ENCODE measurements at regions not wholly inside any gene's neighbourhood (a gene's known extent, or its start where the extent isn't known, plus 50 kb on each side); places are given as distances from the start of the nearest gene placed in this dataset.
A peak's percentile ranks its signal among the peaks of the same experiment; 100 is the strongest.

GRCh38 chr17:56699186-56699894 lies 105.8 kb downstream of the NOG start:
- peak overlapping the region; percentile 11; the same call in 1 of the 2 replicates for H2BK12ac ChIP-seq (ENCODE audit: low read depth, low read length)
- POLR2A ChIA-PET (ENCODE audit: partially characterized antibody) = interaction anchor here (1.0 kb wide), 1 partner anchor 8 kb away, joined by 4 read pairs; no protein-coding TSS in a partner anchor
- H3K14ac ChIP-seq (ENCODE audit: insufficient read length) = no peak overlapping the region
- H3K36me3 ChIP-seq (ENCODE audit: control insufficient read depth in 2 of 4, insufficient read depth in 4 of 4, low read length in 3 of 4) = no peaks in the 10 kb centered on the region
- CTCF ChIA-PET (ENCODE audit: partially characterized antibody) = interaction anchor here (1.1 to 1.5 kb wide), 7 partner anchors 17 to 192 kb away, joined by 3 to 6 read pairs (median 4); no protein-coding TSS in a partner anchor
- FAIRE-seq (no peak), DNase-seq (ENCODE audit: low read depth in 1 of 2, low spot score in 2 of 2) (peak; percentile 61 to 78)
- H2AK5ac ChIP-seq (ENCODE audit: low read depth, low read length) = no peak overlapping the region
- no peak overlapping the region for H3K4me2 ChIP-seq (ENCODE audit: insufficient read depth in 1 of 2, low read depth in 2 of 2, low read length in 2 of 2)
- no peak overlapping the region for H2BK5ac ChIP-seq (ENCODE audit: low read depth, low read length)
- no peaks in the 10 kb centered on the region for H3K79me2 ChIP-seq (ENCODE audit: control insufficient read depth in 1 of 2, insufficient read depth in 2 of 2, low read length in 2 of 2)
- H4K5ac ChIP-seq (ENCODE audit: insufficient read length, low read depth, low read length) = no peak overlapping the region
- H3K27me3 ChIP-seq (replicated peaks in 1 of 4; ENCODE audit: control insufficient read depth in 3 of 4, extremely low read depth in 1 of 4, insufficient read depth in 3 of 4, low read length in 3 of 4) = no peaks in the 10 kb centered on the region
- no peak overlapping the region for H3K23ac ChIP-seq (ENCODE audit: insufficient read length)
- no peaks in the 10 kb centered on the region for H3K23me2 ChIP-seq (ENCODE audit: low read depth, low read length)
- no peaks in the 10 kb centered on the region for H3K79me1 ChIP-seq (ENCODE audit: low read depth, low read length)
- H3K27ac ChIP-seq (ENCODE audit: low read depth, low read length) = no peak overlapping the region
- H3K9ac ChIP-seq (replicated peaks in 1 of 4; ENCODE audit: extremely low read depth in 1 of 4, low read depth in 3 of 4, low read length in 3 of 4) = no peak overlapping the region
- H4K20me1 ChIP-seq (replicated peaks in 1 of 2; ENCODE audit: control insufficient read depth in 1 of 2, insufficient read depth in 2 of 2, low read length in 2 of 2) = no peaks in the 10 kb centered on the region
- no peak overlapping the region for H3K18ac ChIP-seq (ENCODE audit: extremely low read depth, low read length)
- H2BK120ac ChIP-seq (replicated peaks; ENCODE audit: low read depth, low read length) = no peak overlapping the region
- H3K4ac ChIP-seq (replicated peaks; ENCODE audit: insufficient read length, low read depth, low read length) = no peak overlapping the region
- H2AFZ ChIP-seq (ENCODE audit: low read length) = no peak overlapping the region
- H4K91ac ChIP-seq (replicated peaks; ENCODE audit: insufficient read length, low read length) = no peak overlapping the region
- H2BK15ac ChIP-seq (ENCODE audit: low read length) = no peak overlapping the region
- H3K4me3 ChIP-seq (ENCODE audit: extremely low read depth in 1 of 4, insufficient read depth in 2 of 4, low read depth in 3 of 4, low read length in 4 of 4) = no peak overlapping the region
- no peak overlapping the region for H3K56ac ChIP-seq (replicated peaks; ENCODE audit: insufficient read length, low read depth, low read length)
- no peak overlapping the region for H4K8ac ChIP-seq (ENCODE audit: extremely low read depth, insufficient read depth, low read length)
- TF ChIP-seq SIN3A (conservative IDR thresholded peaks at IDR 0.05 in 1 of 2, IDR thresholded peaks at IDR 0.05 in 1 of 2; ENCODE audit: low read depth in 1 of 2, low read length in 2 of 2) (0 out of 4 replicates have a peak, but pooled peaks of 1 of the 2 experiments have one; percentile 27), TEAD4 (IDR thresholded peaks at IDR 0.05; ENCODE audit: low read depth, low read length) (peak; percentile 65; the same call in 1 of the 2 replicates), JUND (IDR thresholded peaks at IDR 0.05; ENCODE audit: low read length) (peak; percentile 78), JUN (IDR thresholded peaks at IDR 0.05; ENCODE audit: low read depth, low read length) (peak; percentile 56; the same call in 1 of the 2 replicates), E2F6 (IDR thresholded peaks at IDR 0.05) (no peak)
- H2BK20ac ChIP-seq (ENCODE audit: low read length) = no peak overlapping the region
- 68% methylated on average over 18 of the region's 18 CpGs; no CpG with 5 or more reads in 1 of the 2 experiments for WGBS, 2 experiments (ENCODE audit: extremely low coverage in 1 of 2, insufficient coverage in 1 of 2, insufficient read length in 1 of 2, insufficient replicate concordance in 2 of 2, low coverage in 1 of 2, low lambda C conversion rate in 2 of 2, missing lambda C conversion rate in 1 of 2)
- peaks cover 0 to 3% (median under 1%) of the 10 kb centered on the region in 4 experiments; a peak in 3 of 7 replicates for H3K4me1 ChIP-seq (replicated peaks in 1 of 4; ENCODE audit: control insufficient read depth in 3 of 4, insufficient read depth in 4 of 4, low read length in 3 of 4)
- no peaks in the 10 kb centered on the region for H3K9me3 ChIP-seq (ENCODE audit: insufficient read depth in 2 of 2, low read depth in 1 of 2, low read length in 1 of 2)
